GM18873 (cell line): ENCODE measurements at regions not wholly inside any gene's neighbourhood (a gene's known extent, or its start where the extent isn't known, plus 50 kb on each side); places are given as distances from the start of the nearest gene placed in this dataset.
"Not testable (repeated sequence)": the region's sequence is repeated elsewhere in the genome, so short reads cannot be mapped to it uniquely, and the experiment has no call there.

Experiments
- ATAC-seq: cut with Tn5 transposase; IDR thresholded peaks from one replicate; pipeline ENCODE4 v1.9.1; 2021; ENCODE audit warnings: mild to moderate bottlenecking, moderate library complexity, moderate number of reproducible peaks; ENCODE audit not compliant: unreplicated experiment, low FRiP score

GRCh38 chr19:5290336-5291262 is 50.0 kb downstream of the PTPRS start:
- no peak for ATAC-seq

- no peak for ATAC-seq
These were observed 51.3 kb downstream of the PTPRS start for GRCh38 chr19:5289060-5289990.

GRCh38 chr19:5288347-5288739 is 52.3 kb downstream of the PTPRS start:
- no peak for ATAC-seq

- ATAC-seq: peak; percentile 10
These were observed 53.5 kb downstream of the PTPRS start for GRCh38 chr19:5287066-5287465.

- ATAC-seq: no peak
These were observed 54.1 kb downstream of the PTPRS start for GRCh38 chr19:5286465-5287029.

- no peak for ATAC-seq
These were observed 54.7 kb downstream of the PTPRS start for GRCh38 chr19:5285955-5286354.

GRCh38 chr19:5285311-5285710 is 55.3 kb downstream of the PTPRS start:
- no peak for ATAC-seq

- no peak for ATAC-seq
These were observed 57.7 kb downstream of the PTPRS start for GRCh38 chr19:5282901-5283300.

- no peak for ATAC-seq
These were observed 59.0 kb downstream of the PTPRS start for GRCh38 chr19:5281588-5281987.

GRCh38 chr19:5275668-5276067 is 64.9 kb downstream of the PTPRS start:
- ATAC-seq: not testable (repeated sequence)

- ATAC-seq: no peak
These were observed 66.8 kb downstream of the PTPRS start for GRCh38 chr19:5273782-5274181.

GRCh38 chr19:5271145-5271544 is 69.5 kb downstream of the PTPRS start:
- no peak for ATAC-seq

- no peak for ATAC-seq
These were observed 70.7 kb downstream of the PTPRS start for GRCh38 chr19:5269926-5270325.

- no peak for ATAC-seq
These were observed 71.3 kb downstream of the PTPRS start for GRCh38 chr19:5269279-5269678.

- ATAC-seq: no peak
These were observed 71.8 kb downstream of the PTPRS start for GRCh38 chr19:5268801-5269200.

GRCh38 chr19:5265260-5265659 is 75.4 kb downstream of the PTPRS start:
- no peak for ATAC-seq

- no peak for ATAC-seq
These were observed 76.2 kb downstream of the PTPRS start for GRCh38 chr19:5264453-5264852.

- ATAC-seq: no peak
These were observed 77.0 kb downstream of the PTPRS start for GRCh38 chr19:5263615-5264014.

- no peak for ATAC-seq
These were observed 77.9 kb downstream of the PTPRS start for GRCh38 chr19:5262721-5263120.

- ATAC-seq: no peak
These were observed 79.3 kb downstream of the PTPRS start for GRCh38 chr19:5261156-5261890.
